Endothelial cell of umbilical vein (primary cell): ENCODE measurements at regions not wholly inside any gene's neighbourhood (a gene's known extent, or its start where the extent isn't known, plus 50 kb on each side); places are given as distances from the start of the nearest gene placed in this dataset.

Experiments used
- BruUV-seq: library from RNA; stranded (reverse); fragments of 400-500 nt; replicated peaks from 2 replicates; lab custom pipeline; 2021; lab: Mats Ljungman, UMichigan
- CTCF ChIA-PET: fragments of 300-600, 350-600 bp; sonication (Branson Sonifier 250); formaldehyde crosslinking; loops from one replicate; lab custom pipeline; 2021; ENCODE audit warnings: antibody characterized with exemption, inconsistent platforms; lab: Charles Lee
- POLR2A ChIA-PET: fragments of 300-600, 350-600 bp; sonication (Branson Sonifier 250); formaldehyde crosslinking; loops from one replicate; lab custom pipeline; 2021; ENCODE audit warnings: antibody characterized with exemption, inconsistent platforms; lab: Charles Lee
- DNase-seq: peaks from one replicate; pipeline ENCODE4 v3.0.0-alpha.2; 2011; ENCODE audit warnings: low read depth, low spot score
- FAIRE-seq: peaks from 2 replicates; lab custom pipeline; 2011; peaks lifted over from hg19 to GRCh38; lab: Jason Lieb, UNC
- H2AFZ ChIP-seq: 2 replicates; pipeline ENCODE4 v1.6.0; 2012; ENCODE audit warnings: low read depth, low read length, control low read depth, inconsistent platforms
- H3K27ac ChIP-seq: 2 replicates; pipeline ENCODE4 v1.5.1; 2011; ENCODE audit warnings: low read depth, mild to moderate bottlenecking, control low read depth, low read length, moderate library complexity; ENCODE audit not compliant: insufficient read depth
- H3K27me3 ChIP-seq, 2 experiments: 2 replicates each; pipeline versions ENCODE4 v1.6.0 to v1.6.1; 2011; ENCODE audit warnings: low read length in 2 of 2, mixed read lengths in 1 of 2; ENCODE audit not compliant: control insufficient read depth in 2 of 2, insufficient read depth in 2 of 2
- H3K36me3 ChIP-seq, 2 experiments: 2 replicates in 1 of 2; 3 replicates in 1 of 2; pipeline ENCODE4 v1.5.1; 2011; ENCODE audit warnings: low read length in 2 of 2, mild to moderate bottlenecking in 1 of 2, moderate library complexity in 1 of 2; ENCODE audit not compliant: control insufficient read depth in 2 of 2, insufficient read depth in 2 of 2; ENCODE audit errors: extremely low read depth in 1 of 2
- H3K4me1 ChIP-seq: 3 replicates; pipeline ENCODE4 v1.5.1; 2011; ENCODE audit warnings: mild to moderate bottlenecking, low read length; ENCODE audit not compliant: control insufficient read depth, insufficient read depth; ENCODE audit errors: extremely low read depth
- H3K4me2 ChIP-seq: 2 replicates; pipeline ENCODE4 v1.6.1; 2011; ENCODE audit warnings: low read length, control low read depth, mixed read lengths; ENCODE audit not compliant: insufficient read depth
- H3K4me3 ChIP-seq, 3 experiments: fragments of 200-600 bp in 1 of 3; sonication (generic), shearing (Covaris generic) in 1 of 3; replicated peaks in 1 of 3; 2 replicates each; pipeline ENCODE4 v1.5.1; 2011 to 2016; ENCODE audit warnings: control low read depth in 3 of 3, low read length in 3 of 3, mild to moderate bottlenecking in 2 of 3, inconsistent platforms in 1 of 3, low read depth in 1 of 3, moderate library complexity in 1 of 3; ENCODE audit not compliant: insufficient read depth in 1 of 3
- H3K79me2 ChIP-seq: 2 replicates; pipeline ENCODE4 v1.6.0; 2012; ENCODE audit warnings: low read length, inconsistent platforms; ENCODE audit not compliant: control insufficient read depth, insufficient read depth
- H3K9ac ChIP-seq: replicated peaks from 2 replicates; pipeline ENCODE3; 2011; ENCODE audit warnings: low read length, control low read depth; ENCODE audit not compliant: insufficient read depth; ENCODE audit errors: extremely low read depth
- H3K9me1 ChIP-seq: replicated peaks from 3 replicates; pipeline ENCODE4 v1.6.0; 2011; ENCODE audit warnings: mild to moderate bottlenecking, low read length; ENCODE audit not compliant: control insufficient read depth, insufficient read depth; ENCODE audit errors: extremely low read depth
- H3K9me3 ChIP-seq: replicated peaks from 2 replicates; pipeline ENCODE4 v1.5.1; 2012; ENCODE audit warnings: low read length, inconsistent platforms; ENCODE audit not compliant: control insufficient read depth, insufficient read depth
- H4K20me1 ChIP-seq: replicated peaks from 2 replicates; pipeline ENCODE3; 2011; ENCODE audit warnings: mild to moderate bottlenecking, low read length; ENCODE audit not compliant: control insufficient read depth, insufficient read depth; ENCODE audit errors: extremely low read depth
- EZH2 ChIP-seq: IDR thresholded peaks from 2 replicates; pipeline ENCODE4 v1.6.1; 2012; ENCODE audit warnings: borderline replicate concordance, low read depth, mild to moderate bottlenecking, moderate library complexity, low read length, inconsistent platforms; ENCODE audit not compliant: severe bottlenecking
- FOS ChIP-seq: IDR thresholded peaks from 2 replicates; pipeline ENCODE4 v1.6.1; 2011; ENCODE audit warnings: mild to moderate bottlenecking, low read length, moderate library complexity, borderline replicate concordance; ENCODE audit not compliant: insufficient read depth
- GATA2 ChIP-seq: IDR thresholded peaks from 2 replicates; pipeline ENCODE4 v1.7.0; 2011; ENCODE audit warnings: low read depth, mild to moderate bottlenecking, moderate library complexity, mixed read lengths, low read length; ENCODE audit not compliant: insufficient read length, insufficient read depth
- JUN ChIP-seq: IDR thresholded peaks from 2 replicates; pipeline ENCODE4 v1.6.1; 2011; ENCODE audit warnings: borderline replicate concordance, low read depth; ENCODE audit not compliant: insufficient read length, insufficient read depth
- MAX ChIP-seq: IDR thresholded peaks from 2 replicates; pipeline ENCODE4 v1.6.1; 2011; ENCODE audit not compliant: insufficient read depth, insufficient read length
- MYC ChIP-seq: IDR thresholded peaks from one replicate; pipeline ENCODE4 v1.6.1; 2011; ENCODE audit warnings: mild to moderate bottlenecking, low read depth, low read length
- POLR2A ChIP-seq: IDR thresholded peaks from 2 replicates; pipeline ENCODE4 v1.6.1; 2012; ENCODE audit warnings: low read depth, mild to moderate bottlenecking, control low read depth, low read length
- POLR2AphosphoS5 ChIP-seq: IDR thresholded peaks from 2 replicates; pipeline ENCODE4 v1.6.1; 2012; ENCODE audit warnings: low read depth, mild to moderate bottlenecking, control low read depth, low read length, moderate library complexity; ENCODE audit not compliant: insufficient read depth
- dilution Hi-C: fragments of 300-500 bp; cut with MboI; formaldehyde crosslinking; loops from one replicate; pipeline ENCODE4 v1.15.0; 2019; ENCODE audit warnings: low sequenced_read_pairs; ENCODE audit not compliant: extremely low pct_ligation_motif_present
- intact Hi-C: fragments of 100-400 bp; cut with micrococcal nuclease; formaldehyde crosslinking; loops from one replicate; pipeline ENCODE4 v1.10.0; 2022
- TF ChIP-seq, protein P1 (sequence below), 2 donors: IDR thresholded peaks; 1 replicate in 1 of 2; 2 replicates in 1 of 2; pipeline ENCODE4 v1.5.1; 2011; ENCODE audit warnings: low read length in 2 of 2, mild to moderate bottlenecking in 2 of 2, moderate library complexity in 2 of 2, control low read depth in 1 of 2, inconsistent platforms in 1 of 2, low read depth in 1 of 2; ENCODE audit not compliant: insufficient read depth in 1 of 2; ENCODE audit errors: extremely low read depth in 1 of 2

- BruUV-seq, result no TSS peak
- no peak for FAIRE-seq
These were observed 210.8 kb upstream of the THUMPD2 start for GRCh38 chr2:39989888-39990287.

More at GRCh38 chr2:39989888-39990287, 210.8 kb upstream of the THUMPD2 start:
- H3K4me3 ChIP-seq, result no peak overlapping the region
- TF ChIP-seq, protein P1, sequence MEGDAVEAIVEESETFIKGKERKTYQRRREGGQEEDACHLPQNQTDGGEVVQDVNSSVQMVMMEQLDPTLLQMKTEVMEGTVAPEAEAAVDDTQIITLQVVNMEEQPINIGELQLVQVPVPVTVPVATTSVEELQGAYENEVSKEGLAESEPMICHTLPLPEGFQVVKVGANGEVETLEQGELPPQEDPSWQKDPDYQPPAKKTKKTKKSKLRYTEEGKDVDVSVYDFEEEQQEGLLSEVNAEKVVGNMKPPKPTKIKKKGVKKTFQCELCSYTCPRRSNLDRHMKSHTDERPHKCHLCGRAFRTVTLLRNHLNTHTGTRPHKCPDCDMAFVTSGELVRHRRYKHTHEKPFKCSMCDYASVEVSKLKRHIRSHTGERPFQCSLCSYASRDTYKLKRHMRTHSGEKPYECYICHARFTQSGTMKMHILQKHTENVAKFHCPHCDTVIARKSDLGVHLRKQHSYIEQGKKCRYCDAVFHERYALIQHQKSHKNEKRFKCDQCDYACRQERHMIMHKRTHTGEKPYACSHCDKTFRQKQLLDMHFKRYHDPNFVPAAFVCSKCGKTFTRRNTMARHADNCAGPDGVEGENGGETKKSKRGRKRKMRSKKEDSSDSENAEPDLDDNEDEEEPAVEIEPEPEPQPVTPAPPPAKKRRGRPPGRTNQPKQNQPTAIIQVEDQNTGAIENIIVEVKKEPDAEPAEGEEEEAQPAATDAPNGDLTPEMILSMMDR (IDR thresholded peaks at IDR 0.05; ENCODE audit: extremely low read depth in 1 of 2, insufficient read depth in 1 of 2, low read depth in 1 of 2, low read length in 2 of 2), result no peak
- TF ChIP-seq MYC, result no peak
- no peak for TF ChIP-seq MAX
- TF ChIP-seq GATA2, result no peak
- TF ChIP-seq POLR2A, result no peak
- TF ChIP-seq JUN, result no peak
- no peak for TF ChIP-seq FOS
- no peak for TF ChIP-seq EZH2
- TF ChIP-seq POLR2AphosphoS5, result no peak
- no peaks in the 10 kb centered on the region for H3K4me1 ChIP-seq
- H3K79me2 ChIP-seq, result no peaks in the 10 kb centered on the region
- DNase-seq, result no peak
- POLR2A ChIA-PET, result no interaction called here
- intact Hi-C loops (no loop called here), dilution Hi-C loops (no loop called here)
- no peak overlapping the region for H3K9ac ChIP-seq
- no peak overlapping the region for H3K4me2 ChIP-seq
- CTCF ChIA-PET, result interaction anchor here (1.3 to 1.5 kb wide), 2 partner anchors 9 to 37 kb away, joined by 3 read pairs; no protein-coding TSS in a partner anchor
- H3K9me1 ChIP-seq, result no peaks in the 10 kb centered on the region
- no peaks in the 10 kb centered on the region for H3K36me3 ChIP-seq
- H4K20me1 ChIP-seq, result no peaks in the 10 kb centered on the region
- H3K27me3 ChIP-seq, result no peaks in the 10 kb centered on the region
- no peak overlapping the region for H2AFZ ChIP-seq
- H3K9me3 ChIP-seq, result no peaks in the 10 kb centered on the region
- no peak overlapping the region for H3K27ac ChIP-seq
